Tibial nerve (tissue), 4 donors: ENCODE measurements at regions not wholly inside any gene's neighbourhood (a gene's known extent, or its start where the extent isn't known, plus 50 kb on each side); places are given as distances from the start of the nearest gene placed in this dataset.

Source experiments
- DNase-seq, 2 donors: peaks; one replicate each; pipeline ENCODE4 v3.0.0-alpha.2; 2019; ENCODE audit warnings: low spot score in 2 of 2
- H3K27ac ChIP-seq, 4 donors: fragments of 200-600 bp; sonication (generic) in 3 of 4; one replicate each; pipeline ENCODE4 v1.5.1; 2017 to 2019; ENCODE audit warnings: mild to moderate bottlenecking in 1 of 4
- H3K27me3 ChIP-seq, 2 donors: fragments of 200-600 bp; sonication (generic) in 1 of 2; one replicate each; pipeline versions ENCODE4 v1.5.1 to v1.6.0; 2017 to 2019
- H3K36me3 ChIP-seq, 3 donors: fragments of 200-600 bp; sonication (generic); one replicate each; pipeline ENCODE4 v1.5.1; 2018 to 2019
- H3K4me1 ChIP-seq, 4 donors: fragments of 200-600 bp; sonication (generic) in 3 of 4; one replicate each; pipeline ENCODE4 v1.5.1; 2017 to 2019
- H3K4me3 ChIP-seq, 4 donors: fragments of 200-600 bp; sonication (generic) in 3 of 4; one replicate each; pipeline ENCODE4 v1.5.1; 2017 to 2019; ENCODE audit warnings: mild to moderate bottlenecking in 1 of 4, moderate library complexity in 1 of 4
- H3K9me3 ChIP-seq, 4 donors: fragments of 200-600 bp; sonication (generic) in 3 of 4; one replicate each; pipeline ENCODE4 v1.5.1; 2017 to 2019
- EP300 ChIP-seq, 2 donors: sonication (generic); formaldehyde crosslinking; IDR thresholded peaks; one replicate each; pipeline ENCODE4 v1.6.1; 2017; ENCODE audit warnings: antibody characterized with exemption in 2 of 2, mild to moderate bottlenecking in 1 of 2
- POLR2A ChIP-seq, 2 donors: fragments of 450-650 bp; IDR thresholded peaks; one replicate each; pipeline ENCODE4 v1.6.1; 2017; ENCODE audit warnings: antibody characterized with exemption in 2 of 2, mild to moderate bottlenecking in 2 of 2, moderate library complexity in 2 of 2
- WGBS, 2 donors: methylation state at CpG; one replicate each; pipeline ENCODE4 v1.1.5; 2018; 5-methylcytosine and 5-hydroxymethylcytosine counted together
- TF ChIP-seq, protein P1 (sequence below), 5 experiments: fragments of 200-600 bp in 3 of 5; fragments of 450-650 bp in 2 of 5; sonication (generic) in 3 of 5; IDR thresholded peaks; one replicate each; pipeline ENCODE4 v1.5.1; 2016 to 2019; ENCODE audit warnings: antibody characterized with exemption in 5 of 5, mild to moderate bottlenecking in 3 of 5, moderate library complexity in 2 of 5

GRCh38 chr14:82080370-82080769 is 546.7 kb upstream of the SEL1L start:
- Histone ChIP-seq H3K4me3 (no peak overlapping the region), H3K9me3 (no peaks in the 10 kb centered on the region), H3K27ac (no peak overlapping the region), H3K27me3 (no peaks in the 10 kb centered on the region), H3K4me1 (no peaks in the 10 kb centered on the region), H3K36me3 (no peaks in the 10 kb centered on the region)
- 10% methylated on average over 4 of the region's 4 CpGs for WGBS, 2 donors
- no peak for TF ChIP-seq EP300 (IDR thresholded peaks at IDR 0.05)
- TF ChIP-seq, protein P1, sequence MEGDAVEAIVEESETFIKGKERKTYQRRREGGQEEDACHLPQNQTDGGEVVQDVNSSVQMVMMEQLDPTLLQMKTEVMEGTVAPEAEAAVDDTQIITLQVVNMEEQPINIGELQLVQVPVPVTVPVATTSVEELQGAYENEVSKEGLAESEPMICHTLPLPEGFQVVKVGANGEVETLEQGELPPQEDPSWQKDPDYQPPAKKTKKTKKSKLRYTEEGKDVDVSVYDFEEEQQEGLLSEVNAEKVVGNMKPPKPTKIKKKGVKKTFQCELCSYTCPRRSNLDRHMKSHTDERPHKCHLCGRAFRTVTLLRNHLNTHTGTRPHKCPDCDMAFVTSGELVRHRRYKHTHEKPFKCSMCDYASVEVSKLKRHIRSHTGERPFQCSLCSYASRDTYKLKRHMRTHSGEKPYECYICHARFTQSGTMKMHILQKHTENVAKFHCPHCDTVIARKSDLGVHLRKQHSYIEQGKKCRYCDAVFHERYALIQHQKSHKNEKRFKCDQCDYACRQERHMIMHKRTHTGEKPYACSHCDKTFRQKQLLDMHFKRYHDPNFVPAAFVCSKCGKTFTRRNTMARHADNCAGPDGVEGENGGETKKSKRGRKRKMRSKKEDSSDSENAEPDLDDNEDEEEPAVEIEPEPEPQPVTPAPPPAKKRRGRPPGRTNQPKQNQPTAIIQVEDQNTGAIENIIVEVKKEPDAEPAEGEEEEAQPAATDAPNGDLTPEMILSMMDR (IDR thresholded peaks at IDR 0.05): no peak
- TF ChIP-seq POLR2A (IDR thresholded peaks at IDR 0.05): no peak
- no peak for DNase-seq

DNA sequence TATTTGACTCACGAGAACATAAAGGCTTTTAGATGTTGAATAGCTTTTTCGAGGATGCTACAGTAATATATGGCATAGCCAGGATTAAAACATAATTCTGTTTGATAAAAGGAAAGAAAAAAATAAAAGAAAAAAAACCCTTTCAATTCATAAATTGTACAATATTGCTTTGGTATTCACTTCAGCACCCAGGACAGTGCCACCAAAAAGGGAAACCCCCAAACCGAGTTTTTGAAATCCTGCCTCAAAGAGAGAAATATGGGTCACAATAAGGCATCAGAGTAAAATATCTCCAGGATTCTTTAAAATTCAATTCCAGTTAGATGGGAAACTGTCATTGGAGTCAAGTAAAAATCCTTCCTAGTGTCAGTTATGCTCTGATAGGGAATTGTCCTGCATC is 551.2 kb upstream of the SEL1L start:
- Histone ChIP-seq H3K4me3 (no peak overlapping the region), H3K27ac (no peak overlapping the region), H3K4me1 (no peaks in the 10 kb centered on the region), H3K36me3 (no peaks in the 10 kb centered on the region), H3K27me3 (no peaks in the 10 kb centered on the region), H3K9me3 (no peaks in the 10 kb centered on the region)
- 58 to 63% methylated on average over 3 of the region's 3 CpGs for WGBS, 2 donors
- TF ChIP-seq POLR2A (IDR thresholded peaks at IDR 0.05) (no peak), EP300 (IDR thresholded peaks at IDR 0.05) (no peak)
- TF ChIP-seq, protein P1 (IDR thresholded peaks at IDR 0.05): no peak
- DNase-seq: no peak

DNA sequence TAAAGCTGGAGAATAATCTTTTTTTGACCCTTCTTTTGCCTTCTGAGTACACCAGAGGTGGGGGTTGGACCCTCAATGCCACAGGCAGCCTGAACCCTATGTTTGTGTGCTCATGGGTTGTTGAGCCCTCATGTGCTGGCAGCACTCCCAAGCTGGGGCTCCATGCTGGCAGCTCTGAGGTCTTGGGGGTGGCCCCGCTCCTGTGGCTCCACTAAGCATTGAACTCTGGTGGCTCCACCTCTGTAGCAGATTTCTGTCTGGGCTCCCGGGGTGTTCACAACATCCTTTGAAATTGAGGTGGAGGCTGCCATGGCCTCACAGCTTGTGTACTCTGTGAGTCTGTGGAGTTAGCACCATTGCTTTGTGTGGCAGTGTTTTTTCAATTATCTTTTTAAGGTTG is 557.4 kb upstream of the SEL1L start:
- no peak for TF ChIP-seq EP300 (IDR thresholded peaks at IDR 0.05)
- TF ChIP-seq POLR2A (IDR thresholded peaks at IDR 0.05): no peak
- TF ChIP-seq, protein P1 (IDR thresholded peaks at IDR 0.05): no peak
- Histone ChIP-seq H3K27me3 (no peaks in the 10 kb centered on the region), H3K4me1 (no peaks in the 10 kb centered on the region), H3K9me3 (no peaks in the 10 kb centered on the region), H3K27ac (no peak overlapping the region), H3K36me3 (no peaks in the 10 kb centered on the region), H3K4me3 (no peak overlapping the region)
- DNase-seq: no peak
- WGBS, 2 donors: 73% methylated on average over 2 of the region's 2 CpGs

DNA sequence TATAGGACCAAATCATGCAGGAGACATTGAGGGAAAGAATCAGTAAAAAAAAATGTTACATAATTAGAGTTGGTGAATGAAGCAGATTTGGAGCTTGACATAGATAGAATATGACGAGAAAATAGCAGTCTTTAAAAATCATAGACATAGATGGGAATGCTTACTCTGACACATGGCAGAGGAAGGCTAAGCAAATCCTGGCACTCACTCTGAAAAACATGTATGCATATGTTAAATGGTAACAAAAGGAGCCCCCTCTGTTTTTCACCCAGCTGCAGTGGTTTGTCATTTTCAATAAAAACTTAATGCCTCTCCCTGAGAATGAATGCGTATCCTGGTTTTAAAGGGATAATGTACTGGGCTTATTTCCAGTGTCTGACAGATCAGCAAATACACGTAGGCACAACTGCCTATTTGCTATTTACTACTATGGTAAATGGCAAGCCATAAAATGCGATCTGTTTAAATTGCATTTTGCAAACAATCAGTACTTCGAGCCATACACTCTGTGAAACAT is 561.2 kb upstream of the SEL1L start:
- H3K4me3 ChIP-seq: no peak overlapping the region
- H3K27ac ChIP-seq: no peak overlapping the region
- no peak for DNase-seq
- no peaks in the 10 kb centered on the region for H3K27me3 ChIP-seq
- H3K9me3 ChIP-seq: no peaks in the 10 kb centered on the region
- H3K36me3 ChIP-seq: no peaks in the 10 kb centered on the region
- 66 to 73% methylated on average over 5 of the region's 5 CpGs for WGBS, 2 donors
- no peaks in the 10 kb centered on the region for H3K4me1 ChIP-seq
- TF ChIP-seq EP300 (IDR thresholded peaks at IDR 0.05): no peak
- TF ChIP-seq, protein P1 (IDR thresholded peaks at IDR 0.05): no peak
- no peak for TF ChIP-seq POLR2A (IDR thresholded peaks at IDR 0.05)

DNA sequence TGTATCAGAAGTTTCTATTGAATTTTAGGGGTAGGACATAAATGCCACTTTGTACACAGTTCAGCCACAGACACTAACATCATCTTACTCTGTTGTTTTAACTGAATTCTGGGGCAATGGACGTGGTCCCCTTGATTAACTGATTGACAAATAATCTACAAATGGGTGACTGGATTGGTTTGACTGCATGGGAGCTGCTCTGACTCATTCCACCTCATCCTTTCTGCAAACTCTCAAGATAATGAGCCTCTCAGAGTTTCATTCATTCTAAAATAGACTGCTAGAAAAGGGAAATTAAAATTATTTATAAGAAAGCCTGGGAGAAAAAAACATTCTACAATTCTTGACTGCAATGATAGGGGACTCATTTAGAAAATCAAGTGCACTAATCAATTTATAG is 570.4 kb upstream of the SEL1L start:
- no peaks in the 10 kb centered on the region for H3K36me3 ChIP-seq
- TF ChIP-seq POLR2A (IDR thresholded peaks at IDR 0.05) (no peak), EP300 (IDR thresholded peaks at IDR 0.05) (no peak)
- TF ChIP-seq, protein P1 (IDR thresholded peaks at IDR 0.05): no peak
- 30 to 45% methylated on average over 1 of the region's 1 CpG for WGBS, 2 donors
- no peak overlapping the region for H3K27ac ChIP-seq
- H3K27me3 ChIP-seq: no peaks in the 10 kb centered on the region
- no peaks in the 10 kb centered on the region for H3K4me1 ChIP-seq
- DNase-seq: no peak
- H3K4me3 ChIP-seq: no peak overlapping the region
- H3K9me3 ChIP-seq: no peaks in the 10 kb centered on the region
